GM18909 (cell line): ENCODE measurements at regions not wholly inside any gene's neighbourhood (a gene's known extent, or its start where the extent isn't known, plus 50 kb on each side); places are given as distances from the start of the nearest gene placed in this dataset.

Experiments used
- ATAC-seq: cut with Tn5 transposase; IDR thresholded peaks from one replicate; pipeline ENCODE4 v1.9.1; 2021; ENCODE audit warnings: mild to moderate bottlenecking; ENCODE audit not compliant: unreplicated experiment, poor library complexity

GRCh38 chr1:37399830-37400464 lies 74.4 kb upstream of the ZC3H12A start:
- ATAC-seq: no peak

GRCh38 chr1:37400466-37401225 lies 73.7 kb upstream of the ZC3H12A start:
- no peak for ATAC-seq

GRCh38 chr1:37403166-37403565 lies 71.2 kb upstream of the ZC3H12A start:
- ATAC-seq: no peak

DNA sequence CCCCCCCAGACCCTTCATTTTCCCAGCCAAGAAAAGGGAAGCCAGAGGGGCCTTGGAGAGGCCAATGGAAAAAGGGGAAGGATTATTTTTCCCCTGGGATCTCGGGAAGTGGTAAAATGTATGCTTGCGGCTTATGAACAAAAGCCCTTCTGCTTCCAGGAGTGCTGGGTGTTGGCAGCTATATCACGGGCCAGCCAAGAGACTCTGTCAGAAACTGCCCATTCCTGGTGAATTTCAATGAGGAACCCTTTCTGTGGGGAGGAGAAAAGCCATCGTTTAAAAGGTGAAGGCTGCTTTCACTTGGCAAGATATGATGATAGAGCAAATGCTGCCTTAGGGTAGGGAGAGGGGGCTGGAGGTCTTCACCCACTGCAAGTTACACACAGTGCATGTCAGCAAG lies 69.7 kb upstream of the ZC3H12A start:
- ATAC-seq: no peak

DNA sequence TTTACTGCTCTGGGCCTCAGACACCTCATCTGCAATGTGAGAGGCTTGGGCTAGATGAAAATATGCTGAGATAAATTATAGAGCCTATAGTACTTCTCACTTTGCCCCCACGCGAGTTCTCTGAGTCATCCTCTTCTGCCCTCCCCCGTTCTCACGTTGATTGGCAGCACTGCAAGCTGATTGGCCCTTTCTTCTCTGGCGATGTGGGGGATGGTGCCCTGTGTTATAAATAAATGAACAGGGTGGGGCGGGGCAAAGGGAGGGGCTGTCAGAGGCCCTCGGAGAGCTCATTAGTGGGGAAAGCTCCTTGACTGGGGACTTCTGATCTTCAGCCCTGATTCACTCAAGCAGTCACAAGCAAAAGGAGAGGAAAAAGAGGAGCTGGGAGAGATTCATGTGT lies 64.3 kb upstream of the ZC3H12A start:
- no peak for ATAC-seq

- ATAC-seq: no peak
These were observed 63.6 kb upstream of the ZC3H12A start for GRCh38 chr1:37410815-37411214.

DNA sequence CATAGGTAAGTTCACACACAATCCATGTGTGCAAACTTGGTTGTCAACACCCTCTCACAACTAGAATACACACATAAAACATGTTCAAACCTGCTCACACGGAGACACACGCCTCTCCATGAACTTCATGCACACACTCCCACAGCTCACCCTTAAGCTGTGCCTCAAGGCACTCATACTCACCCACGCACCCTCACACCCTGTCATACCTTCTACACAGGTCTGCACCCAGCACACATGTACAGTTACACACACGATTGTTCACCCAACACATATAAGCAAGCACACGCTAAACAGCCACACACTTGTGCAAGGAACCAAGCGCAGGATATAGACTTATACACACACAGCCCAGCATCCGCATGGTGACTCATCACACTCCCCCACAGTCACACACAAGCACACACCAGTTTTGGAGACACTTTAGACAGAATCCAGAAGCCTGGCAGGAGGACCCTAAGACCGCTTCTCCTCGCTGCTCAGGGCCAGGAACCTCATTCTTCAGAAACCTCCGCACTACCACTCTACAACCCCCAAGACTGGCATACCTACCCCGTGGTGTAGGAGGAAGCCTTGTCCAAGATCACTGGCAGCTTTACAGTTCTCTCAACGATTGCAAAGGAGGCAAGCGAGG lies 58.7 kb upstream of the ZC3H12A start:
- no peak for ATAC-seq

GRCh38 chr1:37420456-37420855 lies 53.9 kb upstream of the ZC3H12A start:
- ATAC-seq: no peak

DNA sequence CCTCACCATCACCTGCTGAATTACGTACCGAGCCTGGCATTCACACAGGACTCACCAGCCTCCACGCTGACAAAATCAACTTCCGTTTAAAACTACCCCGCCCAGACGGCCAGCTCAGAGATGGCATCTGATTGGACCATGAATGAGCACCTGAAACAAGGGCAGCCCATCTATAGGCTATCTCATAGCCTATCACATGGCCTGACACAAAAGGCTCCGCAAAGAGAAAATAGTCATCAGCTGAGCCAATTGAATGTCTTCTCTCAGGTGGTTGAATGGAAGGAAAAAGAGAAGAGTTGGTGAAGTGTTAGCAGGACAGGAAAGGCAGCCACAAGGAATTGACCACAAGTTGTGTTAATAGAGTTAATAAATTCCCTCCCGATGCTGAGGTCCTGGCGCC lies 50.6 kb upstream of the ZC3H12A start:
- no peak for ATAC-seq

GRCh38 chr1:37424523-37424922 lies 49.9 kb upstream of the ZC3H12A start:
- no peak for ATAC-seq
